ENCODE measurements at regions not wholly inside any gene's neighbourhood (a gene's known extent, or its start where the extent isn't known, plus 50 kb on each side); places are given as distances from the start of the nearest gene placed in this dataset.

DNA sequence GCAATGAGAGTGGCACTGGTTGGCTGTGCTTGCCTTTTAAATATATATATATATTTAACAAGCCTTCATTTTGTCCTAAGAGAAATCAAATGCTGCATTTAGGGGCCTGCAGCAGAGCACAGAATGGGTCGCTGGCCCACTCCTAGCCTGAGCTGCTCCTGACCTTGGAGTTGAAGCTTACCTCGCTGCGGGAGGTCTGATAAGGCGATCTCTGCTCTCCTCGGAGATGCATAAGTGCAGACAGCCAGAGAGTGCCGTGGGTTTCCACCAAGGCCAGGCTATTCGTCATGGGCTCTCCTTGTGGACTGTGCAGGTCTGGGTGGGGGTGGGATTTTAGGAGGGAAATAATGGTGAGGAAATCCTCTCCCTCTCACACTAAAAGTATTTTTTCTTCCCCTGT, 99.5 kb upstream of the IKZF1 start:
- Mint-ChIP-seq H3K27me3 (no peaks in the 10 kb centered on the region), H3K9me3 (no peaks in the 10 kb centered on the region), H3K36me3 (ENCODE audit: insufficient read depth) (peaks cover 8% of the 10 kb centered on the region), H3K27ac (peak overlapping the region in 1 of 2 donors; percentile 68), H3K4me3 (peak overlapping the region; percentile 68 to 76), H3K4me1 (ENCODE audit: low read depth in 2 of 2) (peaks cover 30 to 33% of the 10 kb centered on the region in 2 donors)
- no peak for DNase-seq
- ATAC-seq (replicated peaks), result no peak

- DNase-seq, result no peak
Observed at GRCh38 chr7:50204581-50204980, 99.9 kb upstream of the IKZF1 start.

DNA sequence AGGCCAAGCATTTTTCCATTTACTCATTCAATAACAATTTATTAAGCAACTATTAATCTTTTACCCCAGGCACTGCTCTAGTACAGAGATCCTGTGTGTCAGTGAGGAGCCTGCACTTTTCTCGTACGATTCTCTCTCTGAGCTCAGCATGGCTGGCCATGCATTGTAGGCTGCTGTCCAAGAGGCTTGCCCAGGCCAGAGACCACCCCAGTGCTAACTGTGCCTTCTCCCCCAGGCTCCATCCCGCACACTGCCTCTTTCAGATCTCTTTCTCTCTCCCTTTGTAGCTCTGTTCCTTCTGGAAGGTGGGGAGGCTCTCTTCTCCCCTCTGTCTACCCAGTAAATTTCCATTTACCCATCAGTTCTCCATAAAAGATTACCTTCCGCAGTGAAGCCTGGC, 101.0 kb upstream of the IKZF1 start:
- ATAC-seq (replicated peaks) (no peak), DNase-seq (no peak)
- Mint-ChIP-seq H3K27me3 (no peaks in the 10 kb centered on the region), H3K4me3 (no peak overlapping the region), H3K36me3 (ENCODE audit: insufficient read depth) (peaks cover 5% of the 10 kb centered on the region), H3K4me1 (ENCODE audit: low read depth in 2 of 2) (peaks cover 23 to 25% of the 10 kb centered on the region in 2 donors), H3K27ac (no peak overlapping the region), H3K9me3 (no peaks in the 10 kb centered on the region)

More at GRCh38 chr7:50204581-50204980, 99.9 kb upstream of the IKZF1 start:
- H3K9me3 Mint-ChIP-seq, result no peaks in the 10 kb centered on the region
- H3K27me3 Mint-ChIP-seq, result no peaks in the 10 kb centered on the region
- peaks cover 27 to 30% of the 10 kb centered on the region in 2 donors for H3K4me1 Mint-ChIP-seq (ENCODE audit: low read depth in 2 of 2)
- H3K36me3 Mint-ChIP-seq (ENCODE audit: insufficient read depth), result peaks cover 8% of the 10 kb centered on the region
- H3K4me3 Mint-ChIP-seq, result no peak overlapping the region
- ATAC-seq (replicated peaks), result no peak
- H3K27ac Mint-ChIP-seq, result no peak overlapping the region

DNA sequence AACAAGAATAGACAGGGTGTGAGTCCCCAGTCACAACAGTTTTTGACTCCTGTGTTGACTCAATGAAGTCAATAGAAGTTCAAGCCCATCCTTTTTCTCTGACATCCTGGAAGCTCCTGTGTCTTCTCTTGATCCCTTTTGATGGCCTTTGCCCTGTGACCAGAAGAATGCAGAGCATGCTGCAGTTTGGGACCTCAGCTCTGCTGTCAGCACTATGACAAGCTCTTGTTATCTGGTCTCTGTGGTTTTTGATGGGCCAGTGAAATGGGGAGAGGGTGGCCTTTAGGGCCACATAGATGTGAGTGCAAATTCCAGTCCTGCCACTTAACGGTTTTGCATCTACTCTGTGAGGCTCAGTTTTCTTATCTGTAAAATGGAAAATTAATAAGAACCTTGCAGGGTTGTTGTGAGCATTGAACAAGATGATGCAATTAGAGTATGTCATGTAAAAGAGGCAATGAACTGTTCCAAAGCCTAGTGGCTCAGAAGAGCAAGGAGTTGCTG, 102.4 kb upstream of the IKZF1 start:
- no peak for ATAC-seq (replicated peaks)
- H3K4me1 Mint-ChIP-seq (ENCODE audit: low read depth in 2 of 2), result peaks cover 12 to 15% of the 10 kb centered on the region in 2 donors

GRCh38 chr7:50199824-50200223, 104.7 kb upstream of the IKZF1 start:
- no peak overlapping the region for H3K27ac Mint-ChIP-seq
- ATAC-seq (replicated peaks), result no peak
- H3K27me3 Mint-ChIP-seq, result peaks cover 9 to 21% of the 10 kb centered on the region in 2 donors
- H3K4me1 Mint-ChIP-seq (ENCODE audit: low read depth in 2 of 2), result no peaks in the 10 kb centered on the region
- DNase-seq, result no peak
- H3K4me3 Mint-ChIP-seq, result no peak overlapping the region
- H3K36me3 Mint-ChIP-seq (ENCODE audit: insufficient read depth), result no peaks in the 10 kb centered on the region
- H3K9me3 Mint-ChIP-seq, result no peaks in the 10 kb centered on the region

More for the DNA sequence above, 102.4 kb upstream of the IKZF1 start:
- Mint-ChIP-seq H3K4me3 (no peak overlapping the region), H3K9me3 (no peaks in the 10 kb centered on the region), H3K27me3 (peaks cover 0 to 4% of the 10 kb centered on the region in 2 donors), H3K27ac (no peak overlapping the region), H3K36me3 (ENCODE audit: insufficient read depth) (peaks cover 3% of the 10 kb centered on the region)
- DNase-seq, result no peak

GRCh38 chr7:50197549-50197948, 104.5 kb upstream of the ZPBP start:
- no peaks in the 10 kb centered on the region for H3K36me3 Mint-ChIP-seq (ENCODE audit: insufficient read depth)
- no peaks in the 10 kb centered on the region for H3K9me3 Mint-ChIP-seq
- ATAC-seq (replicated peaks) (peak; percentile 31), DNase-seq (no peak)
- no peaks in the 10 kb centered on the region for H3K4me1 Mint-ChIP-seq (ENCODE audit: low read depth in 2 of 2)
- no peak overlapping the region for H3K4me3 Mint-ChIP-seq
- no peak overlapping the region for H3K27ac Mint-ChIP-seq
- H3K27me3 Mint-ChIP-seq, result peaks cover 23 to 44% of the 10 kb centered on the region in 2 donors

GRCh38 chr7:50196719-50197118, 103.7 kb upstream of the ZPBP start:
- no peaks in the 10 kb centered on the region for H3K4me1 Mint-ChIP-seq (ENCODE audit: low read depth in 2 of 2)
- ATAC-seq (replicated peaks), result no peak
- no peak for DNase-seq
- H3K27ac Mint-ChIP-seq, result no peak overlapping the region
- H3K27me3 Mint-ChIP-seq, result peaks cover 24 to 52% of the 10 kb centered on the region in 2 donors
- H3K36me3 Mint-ChIP-seq (ENCODE audit: insufficient read depth), result no peaks in the 10 kb centered on the region
- H3K9me3 Mint-ChIP-seq, result no peaks in the 10 kb centered on the region
- H3K4me3 Mint-ChIP-seq, result no peak overlapping the region

DNA sequence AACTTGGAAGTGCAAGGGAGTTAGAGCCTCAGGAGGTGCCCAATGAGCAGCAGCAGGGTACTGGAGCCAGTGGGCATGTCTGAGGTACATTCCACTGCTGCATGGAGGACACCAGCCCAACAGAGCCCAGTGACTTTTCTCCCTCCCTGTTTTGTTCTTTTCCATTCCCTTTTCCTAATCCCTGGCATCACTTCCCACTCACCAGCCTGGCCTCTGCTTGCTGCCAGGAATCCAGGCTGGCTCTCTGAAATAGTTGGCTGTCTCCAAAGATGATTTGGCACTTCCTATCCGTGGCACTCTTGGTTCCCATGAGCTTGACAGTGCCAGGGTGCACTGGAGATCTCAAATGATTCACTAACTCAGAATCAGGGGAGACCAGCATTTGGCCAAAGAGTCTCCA, 97.7 kb upstream of the ZPBP start:
- Mint-ChIP-seq H3K27me3 (peaks cover 65 to 76% of the 10 kb centered on the region in 2 donors), H3K36me3 (ENCODE audit: insufficient read depth) (no peaks in the 10 kb centered on the region), H3K4me1 (ENCODE audit: low read depth in 2 of 2) (no peaks in the 10 kb centered on the region), H3K4me3 (no peak overlapping the region), H3K9me3 (no peaks in the 10 kb centered on the region), H3K27ac (no peak overlapping the region)
- ATAC-seq (replicated peaks) (no peak), DNase-seq (no peak)

DNA sequence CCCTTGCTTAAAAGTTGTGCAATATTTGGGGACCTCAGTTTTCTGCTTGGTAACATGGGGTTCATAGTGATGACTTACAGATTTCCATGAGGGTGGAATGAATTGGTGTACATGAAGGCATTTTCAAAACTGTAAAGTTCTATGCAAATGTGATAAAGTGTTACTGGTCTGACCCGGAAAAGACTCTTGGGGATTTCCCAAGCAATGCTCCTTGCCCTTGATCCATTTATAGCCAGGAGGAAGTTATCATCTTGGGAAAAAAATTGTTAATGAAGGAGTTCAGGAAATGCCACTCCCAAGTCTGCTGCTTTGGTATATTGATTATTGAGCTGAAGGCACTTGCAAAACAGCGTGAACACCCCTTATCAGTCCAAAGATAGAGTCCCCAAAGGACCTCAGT, 96.3 kb upstream of the ZPBP start:
- Mint-ChIP-seq H3K4me1 (ENCODE audit: low read depth in 2 of 2) (peaks cover 0 to 2% of the 10 kb centered on the region in 2 donors), H3K27me3 (peaks cover 51 to 62% of the 10 kb centered on the region in 2 donors), H3K4me3 (no peak overlapping the region), H3K36me3 (ENCODE audit: insufficient read depth) (no peaks in the 10 kb centered on the region), H3K27ac (no peak overlapping the region), H3K9me3 (no peaks in the 10 kb centered on the region)
- ATAC-seq (replicated peaks), result no peak
- DNase-seq, result no peak

DNA sequence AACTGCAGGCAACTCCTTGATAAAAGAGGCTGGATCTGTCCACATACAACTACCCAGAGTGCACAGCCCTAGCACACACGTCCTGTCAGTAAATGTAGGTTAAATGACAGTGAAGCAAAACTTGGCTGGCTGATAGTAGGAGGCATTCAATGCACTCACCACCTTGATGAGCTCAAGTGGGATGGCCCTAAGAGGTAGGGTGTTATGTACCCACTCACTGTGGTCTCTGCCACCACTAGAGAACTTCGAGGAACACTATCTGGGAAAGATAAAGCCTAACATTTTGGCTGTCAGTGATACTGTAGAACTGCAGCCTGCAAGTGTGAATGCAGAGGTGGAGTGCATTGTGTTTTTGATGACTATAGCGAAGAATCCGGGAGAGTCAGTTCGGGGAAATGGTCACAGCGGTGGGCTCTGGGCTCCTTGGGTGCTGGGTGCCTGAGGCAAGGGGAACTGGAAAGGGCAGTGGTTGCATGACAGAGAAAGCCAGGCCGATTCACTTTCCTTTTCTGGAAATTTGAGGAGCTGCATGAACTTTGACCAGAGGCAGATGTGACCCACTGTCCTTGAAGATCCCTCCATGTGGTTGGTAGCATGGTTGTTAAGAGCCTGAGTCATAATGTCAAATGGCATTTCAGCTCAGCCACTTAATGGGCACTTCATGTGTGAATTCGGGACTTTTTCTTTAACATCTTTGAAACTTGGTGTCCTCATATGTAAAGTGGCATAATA, 93.1 kb upstream of the ZPBP start:
- Mint-ChIP-seq H3K4me1 (ENCODE audit: low read depth in 2 of 2) (peaks cover 0 to 2% of the 10 kb centered on the region in 2 donors), H3K9me3 (no peaks in the 10 kb centered on the region), H3K27ac (no peak overlapping the region), H3K36me3 (ENCODE audit: insufficient read depth) (no peaks in the 10 kb centered on the region), H3K4me3 (no peak overlapping the region), H3K27me3 (peaks cover 29 to 35% of the 10 kb centered on the region in 2 donors)
- ATAC-seq (replicated peaks), result no peak
- DNase-seq, result no peak

DNA sequence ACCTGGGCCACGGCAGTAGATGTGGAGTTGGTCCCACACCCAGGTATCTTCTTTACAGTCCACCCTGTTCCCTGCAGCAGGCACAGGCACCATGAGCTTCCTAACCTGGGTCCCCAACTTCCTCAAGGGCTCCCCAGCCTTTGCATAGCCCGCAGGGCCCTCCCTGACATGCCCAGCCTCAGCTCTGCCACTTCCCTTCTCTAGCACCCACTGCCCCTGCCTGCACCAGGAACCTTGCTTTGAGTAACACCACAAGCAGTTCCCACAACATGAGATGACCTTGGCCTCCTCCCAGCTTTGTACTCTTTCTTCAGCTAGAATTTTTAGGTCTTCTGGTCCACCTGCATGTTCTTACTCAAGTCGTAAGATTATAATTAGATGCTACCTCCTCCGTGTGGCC, 92.2 kb upstream of the ZPBP start:
- Mint-ChIP-seq H3K27ac (no peak overlapping the region), H3K9me3 (no peaks in the 10 kb centered on the region)
- ATAC-seq (replicated peaks), result no peak

DNA sequence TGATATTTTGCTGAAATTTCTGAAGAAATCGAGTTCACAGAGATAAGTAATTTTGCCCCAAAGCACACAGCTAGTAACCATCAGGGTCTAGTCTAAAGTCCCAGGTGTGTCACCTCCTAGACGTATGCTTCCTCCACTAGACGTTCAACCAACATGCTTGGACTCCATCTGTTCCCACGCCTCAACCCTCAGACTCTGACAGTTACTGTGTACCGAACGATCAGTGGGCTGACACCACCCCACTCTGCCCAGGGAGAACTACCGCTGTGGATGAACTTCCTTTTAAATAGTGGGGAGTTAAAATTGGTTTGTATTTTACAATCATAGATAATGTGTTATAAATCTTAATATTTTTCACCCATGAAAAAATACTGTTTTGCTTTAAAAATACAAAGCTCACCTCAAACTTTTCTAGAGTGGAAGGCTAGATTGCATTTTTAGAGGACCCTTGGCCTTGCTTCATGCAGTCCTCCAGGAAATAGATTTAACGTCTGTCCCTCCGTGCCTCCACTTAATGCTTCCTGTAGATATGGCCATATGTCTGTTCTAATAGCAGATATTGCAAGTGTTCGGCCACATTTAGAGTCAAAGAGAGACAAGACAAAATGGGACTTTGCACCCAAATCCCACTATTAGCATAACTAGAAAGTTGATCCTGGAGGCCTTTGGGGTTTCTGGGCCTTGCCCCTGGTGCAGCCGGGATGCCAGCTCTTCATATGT, 91.4 kb upstream of the ZPBP start:
- Mint-ChIP-seq H3K4me3 (no peak overlapping the region), H3K27me3 (peaks cover 13 to 18% of the 10 kb centered on the region in 2 donors), H3K27ac (no peak overlapping the region), H3K4me1 (ENCODE audit: low read depth in 2 of 2) (peaks cover 0 to 2% of the 10 kb centered on the region in 2 donors), H3K9me3 (no peaks in the 10 kb centered on the region), H3K36me3 (ENCODE audit: insufficient read depth) (no peaks in the 10 kb centered on the region)
- no peak for DNase-seq
- no peak for ATAC-seq (replicated peaks)

More for the DNA sequence above, 92.2 kb upstream of the ZPBP start:
- H3K4me3 Mint-ChIP-seq, result no peak overlapping the region
- peaks cover 20 to 26% of the 10 kb centered on the region in 2 donors for H3K27me3 Mint-ChIP-seq
- no peak for DNase-seq
- no peaks in the 10 kb centered on the region for H3K36me3 Mint-ChIP-seq (ENCODE audit: insufficient read depth)
- H3K4me1 Mint-ChIP-seq (ENCODE audit: low read depth in 2 of 2), result peaks cover 0 to 2% of the 10 kb centered on the region in 2 donors

DNA sequence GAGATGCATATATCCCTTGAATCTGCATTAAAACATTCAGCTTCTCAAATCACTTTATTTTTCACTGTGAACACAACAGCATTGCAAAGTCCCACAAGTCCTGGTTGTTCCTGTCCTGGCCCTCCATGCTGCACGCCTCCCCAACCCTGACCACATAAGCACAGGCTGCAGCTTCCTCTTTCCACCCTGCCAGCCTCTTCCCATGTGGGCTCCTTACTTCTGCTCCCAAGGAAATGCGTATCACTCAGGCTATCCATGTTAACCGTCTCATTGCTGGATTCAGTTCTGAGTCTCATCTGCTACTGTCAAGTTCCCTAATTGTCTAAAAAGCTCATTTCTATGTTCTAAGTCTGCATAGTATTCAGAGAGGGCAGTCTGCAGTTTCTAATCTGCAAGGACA, 89.7 kb upstream of the ZPBP start:
- no peak for DNase-seq
- peaks cover 0 to 2% of the 10 kb centered on the region in 2 donors for H3K4me1 Mint-ChIP-seq (ENCODE audit: low read depth in 2 of 2)
- no peak overlapping the region for H3K27ac Mint-ChIP-seq

DNA sequence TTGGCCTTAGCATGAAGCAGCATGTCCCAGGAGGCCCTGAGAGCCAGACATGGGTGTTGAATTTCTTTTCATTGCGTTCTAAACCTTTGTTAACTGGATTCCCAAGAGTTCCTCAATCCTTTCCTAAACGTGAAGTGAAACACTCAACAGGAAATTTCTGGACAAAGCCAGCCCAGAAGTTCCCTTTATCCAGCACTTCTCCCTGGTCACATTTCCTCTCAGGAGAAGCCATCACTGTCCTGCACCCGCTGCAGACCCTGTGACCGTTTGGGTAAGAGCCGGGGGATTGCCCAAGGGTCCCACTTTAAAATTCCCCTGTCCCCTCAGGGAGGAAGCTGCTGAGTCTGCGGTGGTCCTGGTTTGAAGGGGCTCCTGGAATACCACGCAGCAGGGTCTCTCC, 88.0 kb upstream of the ZPBP start:
- Mint-ChIP-seq H3K4me1 (ENCODE audit: low read depth in 2 of 2) (peaks cover 0 to 2% of the 10 kb centered on the region in 2 donors), H3K27me3 (peaks cover 8 to 11% of the 10 kb centered on the region in 2 donors), H3K36me3 (ENCODE audit: insufficient read depth) (no peaks in the 10 kb centered on the region), H3K27ac (no peak overlapping the region), H3K9me3 (no peaks in the 10 kb centered on the region), H3K4me3 (no peak overlapping the region)
- DNase-seq, result no peak
- no peak for ATAC-seq (replicated peaks)

More for the DNA sequence above, 89.7 kb upstream of the ZPBP start:
- H3K9me3 Mint-ChIP-seq, result no peaks in the 10 kb centered on the region
- H3K36me3 Mint-ChIP-seq (ENCODE audit: insufficient read depth), result no peaks in the 10 kb centered on the region
- peaks cover 4 to 5% of the 10 kb centered on the region in 2 donors for H3K27me3 Mint-ChIP-seq
- ATAC-seq (replicated peaks), result no peak
- H3K4me3 Mint-ChIP-seq, result no peak overlapping the region

All from effector memory CD8-positive, alpha-beta T cell (primary cell).